GM19351 (cell line): ENCODE measurements at regions not wholly inside any gene's neighbourhood (a gene's known extent, or its start where the extent isn't known, plus 50 kb on each side); places are given as distances from the start of the nearest gene placed in this dataset.
"Not testable (repeated sequence)": the region's sequence is repeated elsewhere in the genome, so short reads cannot be mapped to it uniquely, and the experiment has no call there.

Experiments
- ATAC-seq: cut with Tn5 transposase; IDR thresholded peaks from one replicate; pipeline ENCODE4 v1.9.1; 2021; ENCODE audit warnings: mild to moderate bottlenecking, moderate library complexity; ENCODE audit not compliant: unreplicated experiment

GRCh38 chr6:71049198-71049770 lies 92.4 kb upstream of the B3GAT2 start:
- ATAC-seq = no peak

GRCh38 chr6:71053475-71053874 lies 96.6 kb upstream of the B3GAT2 start:
- no peak for ATAC-seq

GRCh38 chr6:71056656-71057055 lies 99.8 kb upstream of the B3GAT2 start:
- ATAC-seq = no peak

- ATAC-seq = no peak
Observed at GRCh38 chr6:71066153-71066552, 109.3 kb upstream of the B3GAT2 start.

- ATAC-seq = no peak
Observed at GRCh38 chr6:71067816-71068215, 111.0 kb upstream of the B3GAT2 start.

- no peak for ATAC-seq
Observed at GRCh38 chr6:71072508-71072907, 115.6 kb upstream of the B3GAT2 start.

GRCh38 chr6:71077655-71078054 lies 120.8 kb upstream of the B3GAT2 start:
- no peak for ATAC-seq

GRCh38 chr6:71079677-71080076 lies 122.8 kb upstream of the B3GAT2 start:
- no peak for ATAC-seq

GRCh38 chr6:71080133-71080532 lies 123.3 kb upstream of the B3GAT2 start:
- ATAC-seq = no peak

GRCh38 chr6:71080826-71081225 lies 124.0 kb upstream of the B3GAT2 start:
- no peak for ATAC-seq

GRCh38 chr6:71082033-71082650 lies 125.3 kb upstream of the B3GAT2 start:
- ATAC-seq = no peak

GRCh38 chr6:71083308-71083820 lies 126.5 kb upstream of the B3GAT2 start:
- ATAC-seq = no peak

- no peak for ATAC-seq
Observed at GRCh38 chr6:71088166-71088565, 131.3 kb upstream of the B3GAT2 start.

- no peak for ATAC-seq
Observed at GRCh38 chr6:71090217-71090616, 133.4 kb upstream of the B3GAT2 start.

GRCh38 chr6:71091167-71091566 lies 134.3 kb upstream of the B3GAT2 start:
- ATAC-seq = no peak

GRCh38 chr6:71091956-71092355 lies 135.1 kb upstream of the B3GAT2 start:
- no peak for ATAC-seq

- ATAC-seq = not testable (repeated sequence)
Observed at GRCh38 chr6:71097264-71097663, 140.4 kb upstream of the B3GAT2 start.

GRCh38 chr6:71099649-71100048 lies 142.8 kb upstream of the B3GAT2 start:
- ATAC-seq = no peak

- no peak for ATAC-seq
Observed at GRCh38 chr6:71103130-71103529, 146.3 kb upstream of the B3GAT2 start.

- no peak for ATAC-seq
Observed at GRCh38 chr6:71103641-71104040, 146.8 kb upstream of the B3GAT2 start.

- no peak for ATAC-seq
Observed at GRCh38 chr6:71106276-71106675, 149.4 kb upstream of the B3GAT2 start.

- no peak for ATAC-seq
Observed at GRCh38 chr6:71107911-71108420, 151.1 kb upstream of the B3GAT2 start.

GRCh38 chr6:71114544-71114943 lies 157.7 kb upstream of the B3GAT2 start:
- ATAC-seq = no peak
